IMR-90 (cell line): ENCODE measurements at regions not wholly inside any gene's neighbourhood (a gene's known extent, or its start where the extent isn't known, plus 50 kb on each side); places are given as distances from the start of the nearest gene placed in this dataset.

Source experiments
- CHD1 ChIP-seq: IDR thresholded peaks from 2 replicates; pipeline ENCODE4 v1.6.1; 2012; ENCODE audit warnings: low read depth, low read length, improper control_type of control experiment
- MXI1 ChIP-seq: IDR thresholded peaks from 2 replicates; pipeline ENCODE4 v1.6.1; 2012; ENCODE audit warnings: low read depth, mild to moderate bottlenecking, low read length, moderate library complexity, borderline replicate concordance
- POLR2A ChIP-seq: IDR thresholded peaks from 2 replicates; pipeline ENCODE4 v1.6.1; 2012; ENCODE audit warnings: mild to moderate bottlenecking, low read depth, low read length
- RAD21 ChIP-seq: IDR thresholded peaks from 2 replicates; pipeline ENCODE4 v1.6.1; 2012; ENCODE audit warnings: low read length, improper control_type of control experiment
- RFX5 ChIP-seq: IDR thresholded peaks from 2 replicates; pipeline ENCODE4 v1.8.0; 2012; ENCODE audit warnings: low read depth, mild to moderate bottlenecking, low read length, moderate library complexity
- TF ChIP-seq, protein P1 (sequence below): conservative IDR thresholded peaks from 2 replicates; pipeline ENCODE4 v1.5.1; 2012; ENCODE audit warnings: mild to moderate bottlenecking, low read depth, low read length, improper control_type of control experiment
- TF ChIP-seq, protein P2 (sequence below): fragments of 150-350 bp; IDR thresholded peaks from 2 replicates; pipeline ENCODE4 v1.6.1; 2016; ENCODE audit warnings: low read depth, mild to moderate bottlenecking, low read length, moderate library complexity, borderline replicate concordance

DNA sequence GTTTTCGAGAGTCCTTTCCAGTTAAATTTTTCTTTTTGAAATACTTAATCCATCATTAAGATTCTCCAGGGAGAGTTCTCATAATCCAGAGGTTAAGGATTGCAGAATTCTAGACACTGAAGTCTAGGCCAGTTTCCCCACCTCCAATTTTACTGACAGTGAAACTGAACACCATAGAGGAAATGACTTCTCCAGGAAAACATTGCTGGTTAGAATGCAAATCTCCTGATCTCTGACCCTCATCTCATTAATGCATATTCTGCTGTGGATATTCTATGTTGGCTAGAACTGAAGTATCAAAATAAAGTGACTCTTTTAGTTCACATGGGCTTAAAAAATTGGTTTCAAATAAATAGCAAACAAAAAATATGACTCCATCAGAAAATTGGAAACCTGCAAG lies 105.8 kb upstream of the UGP2 start:
- no peak for TF ChIP-seq MXI1
- TF ChIP-seq POLR2A, result no peak
- TF ChIP-seq, protein P1, sequence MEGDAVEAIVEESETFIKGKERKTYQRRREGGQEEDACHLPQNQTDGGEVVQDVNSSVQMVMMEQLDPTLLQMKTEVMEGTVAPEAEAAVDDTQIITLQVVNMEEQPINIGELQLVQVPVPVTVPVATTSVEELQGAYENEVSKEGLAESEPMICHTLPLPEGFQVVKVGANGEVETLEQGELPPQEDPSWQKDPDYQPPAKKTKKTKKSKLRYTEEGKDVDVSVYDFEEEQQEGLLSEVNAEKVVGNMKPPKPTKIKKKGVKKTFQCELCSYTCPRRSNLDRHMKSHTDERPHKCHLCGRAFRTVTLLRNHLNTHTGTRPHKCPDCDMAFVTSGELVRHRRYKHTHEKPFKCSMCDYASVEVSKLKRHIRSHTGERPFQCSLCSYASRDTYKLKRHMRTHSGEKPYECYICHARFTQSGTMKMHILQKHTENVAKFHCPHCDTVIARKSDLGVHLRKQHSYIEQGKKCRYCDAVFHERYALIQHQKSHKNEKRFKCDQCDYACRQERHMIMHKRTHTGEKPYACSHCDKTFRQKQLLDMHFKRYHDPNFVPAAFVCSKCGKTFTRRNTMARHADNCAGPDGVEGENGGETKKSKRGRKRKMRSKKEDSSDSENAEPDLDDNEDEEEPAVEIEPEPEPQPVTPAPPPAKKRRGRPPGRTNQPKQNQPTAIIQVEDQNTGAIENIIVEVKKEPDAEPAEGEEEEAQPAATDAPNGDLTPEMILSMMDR, result no peak
- no peak for TF ChIP-seq RAD21
- no peak for TF ChIP-seq CHD1
- no peak for TF ChIP-seq RFX5
- TF ChIP-seq, protein P2, sequence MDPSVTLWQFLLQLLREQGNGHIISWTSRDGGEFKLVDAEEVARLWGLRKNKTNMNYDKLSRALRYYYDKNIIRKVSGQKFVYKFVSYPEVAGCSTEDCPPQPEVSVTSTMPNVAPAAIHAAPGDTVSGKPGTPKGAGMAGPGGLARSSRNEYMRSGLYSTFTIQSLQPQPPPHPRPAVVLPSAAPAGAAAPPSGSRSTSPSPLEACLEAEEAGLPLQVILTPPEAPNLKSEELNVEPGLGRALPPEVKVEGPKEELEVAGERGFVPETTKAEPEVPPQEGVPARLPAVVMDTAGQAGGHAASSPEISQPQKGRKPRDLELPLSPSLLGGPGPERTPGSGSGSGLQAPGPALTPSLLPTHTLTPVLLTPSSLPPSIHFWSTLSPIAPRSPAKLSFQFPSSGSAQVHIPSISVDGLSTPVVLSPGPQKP, result no peak
